GM12878 (cell line): ENCODE measurements at regions not wholly inside any gene's neighbourhood (a gene's known extent, or its start where the extent isn't known, plus 50 kb on each side); places are given as distances from the start of the nearest gene placed in this dataset.

Experiments
- ATAC-seq: fragments of 200-7000 bp; cut with Tn5 transposase; 3 replicates; pipeline ENCODE4 v1.9.1; 2020; ENCODE audit warnings: mild to moderate bottlenecking, moderate library complexity
- BruUV-seq: library from RNA; stranded (reverse); fragments of 400-500 nt; replicated peaks from 2 replicates; lab custom pipeline; 2021; lab: Mats Ljungman, UMichigan
- CTCF ChIA-PET: fragments of 300-600 bp; sonication (Branson Sonifier 250); formaldehyde crosslinking; extraction: SDS; loops from one replicate; lab custom pipeline; 2021; ENCODE audit warnings: inconsistent platforms; lab: Yijun Ruan, JAX
- POLR2A ChIA-PET: fragments of 350-600 bp; formaldehyde crosslinking; extraction: SDS; loops from one replicate; lab custom pipeline; 2021; ENCODE audit warnings: inconsistent platforms; lab: Charles Lee
- RAD21 ChIA-PET: fragments of 300-600 bp; sonication (Branson Sonifier 250); formaldehyde crosslinking; loops from one replicate; lab custom pipeline; 2023; ENCODE audit warnings: antibody characterized with exemption; ENCODE audit not compliant: unreplicated experiment; lab: Charles Lee
- SMC1A ChIA-PET: fragments of 300-600 bp; sonication (Branson Sonifier 250); formaldehyde crosslinking; loops from one replicate; lab custom pipeline; 2023; ENCODE audit not compliant: unreplicated experiment, uncharacterized antibody; lab: Charles Lee
- DNase-seq: peaks from one replicate; pipeline ENCODE4 v3.0.0-alpha.2; 2011; ENCODE audit warnings: low read depth, low spot score
- FAIRE-seq: peaks from 3 replicates; lab custom pipeline; 2011; peaks lifted over from hg19 to GRCh38; lab: Jason Lieb, UNC
- H2AFZ ChIP-seq: 2 replicates; pipeline ENCODE4 v1.6.0; 2011; ENCODE audit warnings: low read depth, low read length, control low read depth; ENCODE audit not compliant: control insufficient read depth
- H3K27ac ChIP-seq: 2 replicates; pipeline ENCODE4 v1.5.1; 2011; ENCODE audit warnings: control low read depth; ENCODE audit not compliant: control insufficient read depth, insufficient read depth
- H3K27me3 ChIP-seq, 2 experiments: replicated peaks in 1 of 2; 2 replicates each; pipeline versions ENCODE4 v1.6.0 to v1.6.1; 2011; ENCODE audit warnings: low read length in 1 of 2; ENCODE audit not compliant: control insufficient read depth in 2 of 2, insufficient read depth in 2 of 2
- H3K36me3 ChIP-seq, 2 experiments: 2 replicates each; pipeline ENCODE4 v1.5.1; 2011; ENCODE audit warnings: low read length in 1 of 2; ENCODE audit not compliant: control insufficient read depth in 2 of 2, insufficient read depth in 2 of 2
- H3K4me1 ChIP-seq: 2 replicates; pipeline ENCODE4 v1.6.1; 2011; ENCODE audit warnings: mild to moderate bottlenecking, low read length, moderate library complexity, mixed read lengths; ENCODE audit not compliant: control insufficient read depth, insufficient read depth
- H3K4me2 ChIP-seq: 2 replicates; pipeline ENCODE4 v1.6.0; 2011; ENCODE audit warnings: control low read depth; ENCODE audit not compliant: control insufficient read depth, insufficient read depth
- H3K4me3 ChIP-seq: fragments of 200-600 bp; sonication (generic); 2 replicates; pipeline ENCODE4 v1.5.1; 2016
- H3K79me2 ChIP-seq: 2 replicates; pipeline ENCODE4 v1.6.0; 2011; ENCODE audit warnings: low read length; ENCODE audit not compliant: control insufficient read depth, insufficient read depth
- H3K9ac ChIP-seq: 2 replicates; pipeline ENCODE4 v1.8.0; 2011; ENCODE audit warnings: low read length, control low read depth, mixed read lengths; ENCODE audit not compliant: control insufficient read depth, insufficient read depth
- H3K9me3 ChIP-seq: replicated peaks from 3 replicates; pipeline ENCODE4 v1.5.1; 2011; ENCODE audit warnings: mild to moderate bottlenecking, low read length; ENCODE audit not compliant: control insufficient read depth, insufficient read depth
- H4K20me1 ChIP-seq: 2 replicates; pipeline ENCODE4 v1.6.0; 2011; ENCODE audit not compliant: control insufficient read depth, insufficient read depth
- BACH1 ChIP-seq: fragments of 450-650 bp; IDR thresholded peaks from 2 replicates; pipeline ENCODE4 v1.6.1; 2017; ENCODE audit warnings: mild to moderate bottlenecking, borderline replicate concordance
- CREM ChIP-seq: IDR thresholded peaks from 2 replicates; pipeline ENCODE4 v1.6.1; 2014; ENCODE audit warnings: antibody characterized with exemption, low read depth
- E2F4 ChIP-seq: IDR thresholded peaks from 2 replicates; pipeline ENCODE4 v1.6.1; 2012; ENCODE audit warnings: low read depth, low read length, improper control_type of control experiment
- IKZF1 ChIP-seq: fragments of 450-650 bp; conservative IDR thresholded peaks from 2 replicates; pipeline ENCODE4 v1.6.1; 2017; ENCODE audit warnings: antibody characterized with exemption, mild to moderate bottlenecking
- JUNB ChIP-seq: IDR thresholded peaks from 2 replicates; pipeline ENCODE4 v1.6.1; 2016; ENCODE audit warnings: antibody characterized with exemption, mild to moderate bottlenecking
- MAX ChIP-seq: IDR thresholded peaks from 2 replicates; pipeline ENCODE4 v1.6.1; 2012; ENCODE audit warnings: low read depth, low read length, improper control_type of control experiment
- NFYB ChIP-seq: IDR thresholded peaks from 2 replicates; pipeline ENCODE4 v1.6.1; 2011; ENCODE audit warnings: low read depth, mild to moderate bottlenecking, low read length, improper control_type of control experiment, moderate library complexity; ENCODE audit not compliant: insufficient read depth
- POLR2A ChIP-seq: IDR thresholded peaks from 2 replicates; pipeline ENCODE4 v1.6.1; 2011; ENCODE audit warnings: low read depth, mild to moderate bottlenecking, low read length
- POLR2AphosphoS2 ChIP-seq: IDR thresholded peaks from 2 replicates; pipeline ENCODE4 v1.6.1; 2011; ENCODE audit warnings: low read depth, mild to moderate bottlenecking, low read length, improper control_type of control experiment, moderate library complexity
- POLR2AphosphoS5 ChIP-seq: IDR thresholded peaks from 2 replicates; pipeline ENCODE4 v1.6.1; 2011; ENCODE audit warnings: mild to moderate bottlenecking, low read length, inconsistent platforms
- RB1 ChIP-seq: fragments of 450-650 bp; formaldehyde crosslinking; IDR thresholded peaks from 2 replicates; pipeline ENCODE4 v1.6.1; 2017; ENCODE audit warnings: mild to moderate bottlenecking, borderline replicate concordance
- RELB ChIP-seq: fragments of 450-650 bp; IDR thresholded peaks from 2 replicates; pipeline ENCODE4 v1.6.1; 2017; ENCODE audit warnings: low read depth, mild to moderate bottlenecking, moderate library complexity
- SUZ12 ChIP-seq: fragments of 200-600 bp; sonication (generic); IDR thresholded peaks from one replicate; pipeline ENCODE4 v1.6.1; 2018; ENCODE audit warnings: antibody characterized with exemption, mild to moderate bottlenecking; ENCODE audit not compliant: unreplicated experiment
- ZBTB33 ChIP-seq: fragments of 450-650 bp; IDR thresholded peaks from 2 replicates; pipeline ENCODE4 v1.6.1; 2017; ENCODE audit warnings: mild to moderate bottlenecking
- WGBS: methylation state at CpG from one replicate; pipeline ENCODE4 v1.1.6; 2016; ENCODE audit warnings: low lambda C conversion rate; ENCODE audit not compliant: insufficient replicate concordance, insufficient coverage; ENCODE audit errors: missing lambda C conversion rate; 5-methylcytosine and 5-hydroxymethylcytosine counted together
- in situ Hi-C: fragments of 300-500 bp; cut with MboI; formaldehyde crosslinking; loops from 9 replicates; pipeline ENCODE4 v1.14.3; 2018; ENCODE audit warnings: mixed read lengths
- intact Hi-C: fragments of 100-400 bp; cut with micrococcal nuclease; formaldehyde crosslinking; loops from one replicate; pipeline ENCODE4 v1.14.2; 2022; ENCODE audit not compliant: unreplicated experiment

- Histone ChIP-seq H3K4me3 (no peak overlapping the region), H3K27me3 (no peaks in the 10 kb centered on the region; a peak in 1 of 4 replicates), H3K4me1 (no peaks in the 10 kb centered on the region), H3K27ac (no peak overlapping the region), H4K20me1 (no peaks in the 10 kb centered on the region), H3K4me2 (no peak overlapping the region), H3K9me3 (no peaks in the 10 kb centered on the region), H3K79me2 (no peaks in the 10 kb centered on the region), H3K9ac (no peak overlapping the region), H2AFZ (no peak overlapping the region), H3K36me3 (no peaks in the 10 kb centered on the region)
- no peak for DNase-seq
- ChIA-PET POLR2A (no interaction called here), SMC1A (no interaction called here), RAD21 (no interaction called here), CTCF (no interaction called here)
- in situ Hi-C loops (no loop called here), intact Hi-C loops (no loop called here)
- no TSS peak for BruUV-seq
- WGBS: 78% methylated on average over 2 of the region's 2 CpGs
- TF ChIP-seq RELB: no peak
- no peak for TF ChIP-seq RB1
- no peak for TF ChIP-seq SUZ12
- no peak for TF ChIP-seq POLR2AphosphoS5
- TF ChIP-seq E2F4: no peak
- no peak for TF ChIP-seq MAX
- TF ChIP-seq JUNB: no peak
- TF ChIP-seq POLR2A: no peak
- TF ChIP-seq BACH1: no peak
- TF ChIP-seq NFYB: no peak
- TF ChIP-seq POLR2AphosphoS2: no peak
- no peak for TF ChIP-seq ZBTB33
- TF ChIP-seq IKZF1: no peak
- TF ChIP-seq CREM: no peak
- no peak for FAIRE-seq
- no peak for ATAC-seq
These were observed 270.9 kb upstream of the SKOR2 start for GRCh38 chr18:47522359-47522758.
